SHP77 (cell line): ENCODE measurements at regions not wholly inside any gene's neighbourhood (a gene's known extent, or its start where the extent isn't known, plus 50 kb on each side); places are given as distances from the start of the nearest gene placed in this dataset.
A peak's percentile ranks its signal among the peaks of the same experiment; 100 is the strongest.

Experiments
- DNase-seq, 2 experiments: peaks; one replicate each; lab custom pipeline; 2025; lab: John Stamatoyannopoulos, UW

GRCh38 chr14:94922595-94923239 is 152.8 kb upstream of the GSC start:
- DNase-seq: no peak

DNA sequence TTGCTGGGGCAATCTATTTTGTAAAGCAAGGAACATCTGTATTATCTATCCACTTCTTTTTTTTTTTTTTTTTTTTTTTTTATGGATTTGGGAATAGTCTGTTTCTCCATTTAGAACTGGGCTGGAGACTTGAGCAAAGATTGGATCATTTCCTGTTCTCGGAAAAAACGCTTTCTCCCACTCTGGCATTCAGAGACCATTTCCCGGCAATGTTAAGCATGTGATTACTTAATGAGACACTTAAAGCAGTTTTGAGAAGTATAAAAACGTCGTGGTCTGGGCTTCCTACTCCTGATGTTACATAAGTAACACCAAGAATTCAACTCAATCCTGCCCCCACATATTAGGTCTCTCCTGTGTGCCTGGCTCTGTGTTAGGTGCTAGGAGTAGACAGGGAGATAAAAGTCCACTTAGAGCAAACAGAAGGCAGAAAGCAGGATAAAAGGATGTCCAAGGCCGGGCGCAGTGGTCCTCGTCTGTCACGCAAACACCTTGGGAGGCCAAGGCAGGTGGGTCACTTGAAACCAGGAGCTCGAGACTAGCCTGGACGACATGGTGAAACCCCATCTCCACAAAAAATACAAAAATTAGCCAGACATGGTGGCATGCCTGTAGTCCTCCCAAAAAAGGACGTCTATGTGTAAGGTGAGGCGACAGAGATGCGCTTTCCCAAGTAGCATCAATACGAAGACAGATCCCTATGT is 152.1 kb upstream of the GSC start:
- DNase-seq: no peak

DNA sequence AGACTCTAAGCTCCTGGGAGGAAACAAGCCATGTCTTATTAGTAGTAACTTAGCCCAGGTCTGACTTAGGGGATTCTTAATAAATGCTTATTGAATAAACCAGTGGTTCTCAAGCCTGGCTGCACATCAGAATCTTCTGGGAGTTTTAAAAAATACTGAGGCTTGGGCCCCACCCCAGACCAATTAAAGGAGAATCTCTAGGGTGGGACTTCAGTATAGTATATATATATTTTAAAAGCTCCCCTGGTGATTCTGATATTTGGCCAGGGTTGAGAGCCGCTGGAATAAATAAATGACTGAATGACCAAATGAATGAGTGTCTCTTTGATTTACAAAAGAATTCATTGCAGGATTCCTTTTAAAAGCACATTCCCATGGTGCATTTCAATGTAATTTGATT is 151.5 kb upstream of the GSC start:
- DNase-seq: no peak

DNA sequence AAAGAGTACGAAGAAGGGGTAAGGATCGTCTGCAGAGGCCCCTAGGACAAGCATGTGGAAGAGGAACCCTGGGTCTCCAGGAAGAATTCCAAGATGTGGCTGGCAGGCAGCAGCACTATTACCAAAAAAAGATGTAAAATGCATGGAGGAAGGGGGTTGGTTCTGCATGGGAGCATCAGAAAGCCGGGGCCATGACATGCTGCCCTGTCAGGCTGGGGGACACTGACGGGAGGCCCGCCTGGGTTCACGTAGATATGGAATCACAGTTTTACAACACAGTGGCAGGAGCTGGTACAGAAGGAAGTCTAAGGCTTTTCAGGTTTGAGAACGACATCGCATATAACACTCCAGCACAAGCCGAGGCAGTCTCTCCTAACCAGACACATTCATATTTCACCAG is 150.0 kb upstream of the GSC start:
- no peak for DNase-seq

DNA sequence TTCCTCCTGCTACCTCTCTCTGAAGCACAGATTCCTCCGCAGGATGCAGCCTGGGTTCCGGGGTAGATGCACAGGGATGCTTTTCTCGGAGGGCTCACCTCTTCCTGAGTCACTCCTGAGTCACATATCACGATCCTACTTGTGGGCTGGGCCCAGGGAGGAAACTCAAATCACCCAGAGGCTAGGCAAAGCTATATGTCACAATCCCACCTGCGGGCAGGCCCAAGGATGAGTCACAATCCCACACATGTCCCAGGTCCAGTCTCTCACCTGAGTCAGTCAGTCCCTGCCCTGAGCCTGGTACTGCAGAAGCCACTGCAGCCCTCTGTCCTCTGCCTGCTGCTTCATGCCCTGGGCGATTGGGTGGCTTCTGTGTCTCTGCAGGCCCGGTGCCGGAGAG is 149.0 kb upstream of the GSC start:
- no peak for DNase-seq

DNA sequence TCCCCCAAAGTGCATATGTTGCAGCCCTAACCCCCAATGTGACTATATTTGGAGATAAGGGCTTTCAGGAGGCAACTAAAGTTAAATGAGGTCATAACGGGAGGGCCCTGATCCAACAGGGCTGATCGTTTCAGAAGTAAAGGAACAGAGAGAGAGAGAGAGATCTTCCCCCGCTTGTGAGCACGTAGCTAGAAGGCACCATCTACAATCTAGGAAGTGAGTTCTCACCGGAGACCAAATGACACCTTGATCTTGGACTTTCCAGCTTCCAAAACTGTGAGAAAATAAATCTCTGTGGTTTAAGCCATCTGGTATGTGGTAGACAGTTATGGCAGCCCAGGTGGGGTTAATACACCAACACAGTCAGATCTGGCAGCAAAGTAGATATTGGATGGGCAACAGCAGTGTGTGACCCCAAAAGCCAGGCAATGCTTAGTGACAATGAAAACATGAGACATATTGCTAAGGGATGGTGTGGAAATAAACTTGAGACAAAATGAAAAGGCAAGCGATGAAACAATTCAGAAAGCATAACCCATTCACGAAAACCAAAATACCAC is 147.2 kb upstream of the GSC start:
- DNase-seq: no peak

GRCh38 chr14:94914191-94914590 is 144.3 kb upstream of the GSC start:
- DNase-seq: no peak

DNA sequence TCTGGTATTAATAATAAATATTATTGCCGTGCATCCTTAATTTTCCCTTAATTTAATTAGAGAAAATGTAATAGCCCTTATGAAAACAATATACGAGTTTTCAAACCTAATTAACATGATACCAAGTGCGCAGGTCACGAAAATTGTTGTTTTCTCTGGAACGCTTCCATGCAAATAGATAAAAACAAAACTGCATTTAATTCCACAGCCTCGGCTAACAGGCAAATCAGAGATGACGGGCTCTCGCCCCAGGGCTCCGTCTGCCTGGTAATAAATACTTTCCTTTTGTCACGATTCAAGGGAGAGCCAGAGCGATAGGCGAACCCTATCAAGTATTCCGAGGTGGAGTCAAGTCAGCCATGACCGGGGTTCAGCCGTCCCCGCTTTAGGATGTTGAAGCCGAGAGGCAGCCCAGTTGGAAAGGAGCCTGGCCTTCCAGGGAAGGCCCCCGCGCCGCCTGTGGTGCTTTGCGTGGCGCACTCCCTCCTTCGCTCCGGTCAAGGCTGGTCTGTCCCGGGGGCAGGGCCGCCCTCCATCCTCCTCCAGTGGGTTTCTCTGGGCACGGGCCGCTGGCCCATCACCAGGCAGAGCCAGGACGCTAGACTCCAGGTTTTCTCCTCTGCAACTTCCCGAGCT is 137.8 kb upstream of the GSC start:
- DNase-seq: no peak

GRCh38 chr14:94906991-94907587 is 137.2 kb upstream of the GSC start:
- DNase-seq: no peak

- no peak for DNase-seq
These were observed 136.7 kb upstream of the GSC start for GRCh38 chr14:94906577-94906976.

DNA sequence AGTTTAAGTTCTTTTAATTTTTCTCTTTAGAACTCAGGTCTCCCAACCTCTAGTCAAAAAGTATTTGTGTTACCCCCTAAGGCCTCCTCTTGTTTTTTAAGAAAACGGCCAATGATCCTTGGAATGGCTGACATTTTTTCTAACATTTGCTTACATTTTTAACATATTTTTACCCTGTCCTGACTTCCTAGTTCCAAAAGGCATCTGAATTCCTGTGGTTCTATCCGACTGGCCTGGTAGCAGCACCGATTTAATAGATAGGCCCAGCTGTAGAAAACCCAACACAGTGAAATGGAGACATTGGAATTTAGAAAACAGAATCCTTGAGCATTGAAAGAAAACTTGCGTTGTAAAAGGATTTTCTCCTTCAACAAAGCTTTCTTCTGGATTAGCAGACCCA is 134.7 kb upstream of the GSC start:
- no peak for DNase-seq

GRCh38 chr14:94903883-94904282 is 134.0 kb upstream of the GSC start:
- DNase-seq: no peak

DNA sequence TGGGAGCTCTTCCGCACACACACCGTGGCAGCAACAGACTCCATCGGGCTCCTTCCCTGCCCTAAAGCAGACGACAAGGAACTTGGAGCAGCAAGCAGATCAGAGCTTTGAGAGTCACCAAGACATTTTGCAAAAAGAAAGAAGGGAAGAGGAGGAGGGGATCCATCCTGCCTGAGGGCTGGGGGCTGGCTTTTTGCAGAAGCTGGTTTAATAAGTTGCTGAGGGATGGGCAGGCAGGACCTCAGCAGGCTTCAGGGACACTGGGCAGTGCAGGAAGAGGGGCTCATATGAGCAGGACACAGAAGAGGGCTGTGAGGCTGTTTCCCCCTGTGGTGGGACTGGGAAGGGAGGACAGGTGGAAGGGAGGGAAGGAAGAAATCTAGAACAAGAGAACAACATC is 133.4 kb upstream of the GSC start:
- DNase-seq: no peak

- no peak for DNase-seq
These were observed 127.6 kb upstream of the GSC start for GRCh38 chr14:94897561-94897960.

DNA sequence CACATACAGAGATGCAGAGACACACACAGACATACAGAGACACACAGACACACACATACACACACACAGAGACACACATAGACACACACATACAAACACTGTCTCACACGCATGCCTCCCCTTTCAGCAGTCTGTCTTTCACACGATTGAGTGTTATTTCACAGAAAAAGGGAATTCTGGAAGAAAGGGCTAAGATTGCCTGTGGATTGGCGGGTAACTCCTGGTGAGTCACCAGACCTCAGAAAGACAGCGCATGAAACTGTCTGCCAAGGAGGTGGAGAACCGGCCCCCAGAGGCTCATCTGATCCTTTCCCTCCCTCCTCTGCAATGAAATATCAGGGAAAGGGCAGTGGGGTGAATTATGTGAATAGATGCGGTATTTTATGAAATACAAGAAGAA is 127.2 kb upstream of the GSC start:
- DNase-seq: no peak

DNA sequence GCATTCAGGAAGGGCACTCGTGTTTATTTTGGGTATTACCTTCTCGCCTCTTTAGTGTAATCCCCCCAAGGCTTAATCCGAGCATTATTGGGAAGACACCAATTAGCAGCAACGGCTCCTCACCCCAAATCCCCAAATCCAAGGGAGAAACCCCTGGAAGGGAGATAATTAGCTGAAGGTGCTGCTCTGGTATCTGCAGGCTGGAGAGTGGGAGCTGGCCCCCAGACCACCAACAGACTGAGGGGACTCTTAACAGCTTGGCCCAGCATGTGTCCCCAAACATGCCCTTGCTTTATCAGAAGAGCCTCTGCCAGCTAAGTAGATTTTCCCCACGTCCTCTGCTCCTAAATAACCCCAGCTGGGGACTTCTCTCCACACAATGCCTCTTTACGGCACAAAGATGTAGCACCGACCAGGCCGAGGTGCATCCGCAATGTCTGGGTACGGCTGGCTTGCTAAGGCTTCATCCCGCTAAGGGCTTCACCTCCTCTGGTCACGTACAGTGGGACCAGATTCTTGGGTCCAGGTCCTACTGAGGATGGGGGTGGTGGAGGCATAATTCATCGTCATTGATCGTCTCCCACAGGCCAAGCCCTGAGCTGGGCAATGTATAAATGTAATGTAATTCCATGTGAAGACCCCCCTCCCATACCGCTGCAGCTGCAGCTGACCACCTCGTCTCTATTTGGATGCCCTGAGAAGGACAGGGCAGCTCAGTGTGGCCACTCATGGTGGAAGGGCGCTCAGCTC is 123.7 kb upstream of the GSC start:
- no peak for DNase-seq

- no peak for DNase-seq
These were observed 120.9 kb upstream of the GSC start for GRCh38 chr14:94890785-94891184.

GRCh38 chr14:94889520-94890312 is 119.8 kb upstream of the GSC start:
- no peak for DNase-seq

- peak; percentile 2 to 7 for DNase-seq
These were observed 118.2 kb upstream of the GSC start for GRCh38 chr14:94888121-94888520.

DNA sequence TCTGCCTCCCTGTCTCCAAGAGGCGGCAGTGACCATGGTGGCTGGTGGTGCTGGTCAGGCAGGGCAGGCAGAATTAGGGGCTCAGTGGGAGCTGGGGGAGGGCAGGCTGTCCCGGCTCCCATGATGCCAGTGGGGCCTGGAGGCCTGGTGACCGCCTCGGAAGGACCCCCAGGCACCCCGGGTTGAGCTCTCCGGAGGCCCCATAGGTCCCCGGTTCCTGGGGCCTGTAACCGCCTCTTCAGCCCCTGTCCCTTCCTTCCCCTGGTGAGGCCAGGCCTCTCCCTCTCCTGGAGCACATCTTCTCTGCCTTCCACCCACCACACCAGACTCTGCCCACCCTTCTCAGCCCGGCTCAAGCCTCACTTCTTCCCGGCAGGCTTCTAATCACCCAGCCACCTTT is 117.7 kb upstream of the GSC start:
- no peak for DNase-seq

DNA sequence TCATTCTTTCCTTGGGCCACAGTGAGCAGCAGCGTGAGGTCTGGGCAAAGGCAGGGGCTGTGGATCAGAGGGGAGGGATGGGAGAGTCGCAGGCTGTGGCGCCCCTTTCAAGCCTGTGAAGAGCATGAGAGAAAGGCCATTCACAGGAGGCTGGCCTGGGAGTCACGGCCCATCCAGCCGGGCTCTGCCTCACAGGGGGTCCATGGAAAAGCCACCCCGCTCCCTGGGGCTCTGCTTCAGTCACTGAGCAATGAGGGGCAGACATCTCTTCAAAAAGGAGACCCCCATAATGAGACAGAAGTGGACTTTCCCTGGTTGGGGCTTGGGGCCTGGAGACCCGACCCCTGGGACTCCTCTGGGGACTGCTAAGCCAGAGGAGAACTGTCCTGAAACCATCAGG is 117.0 kb upstream of the GSC start:
- no peak for DNase-seq
